Neural cell (in vitro differentiated cells): ENCODE measurements at regions not wholly inside any gene's neighbourhood (a gene's known extent, or its start where the extent isn't known, plus 50 kb on each side); places are given as distances from the start of the nearest gene placed in this dataset.
"Not testable (repeated sequence)": the region's sequence is repeated elsewhere in the genome, so short reads cannot be mapped to it uniquely, and the experiment has no call there.

Source experiments
- CTCF ChIP-seq: fragments of 450-650 bp; IDR thresholded peaks from 2 replicates; pipeline ENCODE4 v1.5.1; 2014; ENCODE audit warnings: antibody characterized with exemption, mild to moderate bottlenecking, moderate library complexity; ENCODE audit not compliant: poor library complexity, severe bottlenecking
- EP300 ChIP-seq: fragments of 450-650 bp; conservative IDR thresholded peaks from 2 replicates; pipeline ENCODE4 v1.6.1; 2014; ENCODE audit warnings: antibody characterized with exemption, mild to moderate bottlenecking, moderate library complexity; ENCODE audit not compliant: poor library complexity, severe bottlenecking
- EZH2 ChIP-seq: fragments of 200-600, 300-800 bp; shearing (Covaris generic), sonication (generic); IDR thresholded peaks from 2 replicates; pipeline ENCODE4 v1.6.1; 2014; ENCODE audit warnings: antibody characterized with exemption, low read length, borderline replicate concordance, mild to moderate bottlenecking; ENCODE audit not compliant: insufficient read depth, poor library complexity, severe bottlenecking
- POLR2AphosphoS5 ChIP-seq: IDR thresholded peaks from 2 replicates; pipeline ENCODE4 v1.6.1; 2012
- RAD21 ChIP-seq: fragments of 450-650 bp; conservative IDR thresholded peaks from 2 replicates; pipeline ENCODE4 v1.6.1; 2014; ENCODE audit warnings: antibody characterized with exemption, mild to moderate bottlenecking, moderate library complexity
- SMC3 ChIP-seq: fragments of 450-650 bp; conservative IDR thresholded peaks from 2 replicates; pipeline ENCODE4 v1.6.1; 2014; ENCODE audit warnings: antibody characterized with exemption, mild to moderate bottlenecking, moderate library complexity; ENCODE audit not compliant: poor library complexity
- TAF1 ChIP-seq: IDR thresholded peaks from 2 replicates; pipeline ENCODE4 v1.6.1; 2012; ENCODE audit warnings: low read depth
- TF ChIP-seq, protein P1 (sequence below): IDR thresholded peaks from 2 replicates; pipeline ENCODE4 v1.6.1; 2012; ENCODE audit warnings: borderline replicate concordance

GRCh38 chr5:29190398-29190797 is 2003.1 kb upstream of the CDH6 start:
- TF ChIP-seq CTCF, EZH2, TAF1, EP300, RAD21, SMC3, POLR2AphosphoS5: not testable (repeated sequence)
- TF ChIP-seq, protein P1, sequence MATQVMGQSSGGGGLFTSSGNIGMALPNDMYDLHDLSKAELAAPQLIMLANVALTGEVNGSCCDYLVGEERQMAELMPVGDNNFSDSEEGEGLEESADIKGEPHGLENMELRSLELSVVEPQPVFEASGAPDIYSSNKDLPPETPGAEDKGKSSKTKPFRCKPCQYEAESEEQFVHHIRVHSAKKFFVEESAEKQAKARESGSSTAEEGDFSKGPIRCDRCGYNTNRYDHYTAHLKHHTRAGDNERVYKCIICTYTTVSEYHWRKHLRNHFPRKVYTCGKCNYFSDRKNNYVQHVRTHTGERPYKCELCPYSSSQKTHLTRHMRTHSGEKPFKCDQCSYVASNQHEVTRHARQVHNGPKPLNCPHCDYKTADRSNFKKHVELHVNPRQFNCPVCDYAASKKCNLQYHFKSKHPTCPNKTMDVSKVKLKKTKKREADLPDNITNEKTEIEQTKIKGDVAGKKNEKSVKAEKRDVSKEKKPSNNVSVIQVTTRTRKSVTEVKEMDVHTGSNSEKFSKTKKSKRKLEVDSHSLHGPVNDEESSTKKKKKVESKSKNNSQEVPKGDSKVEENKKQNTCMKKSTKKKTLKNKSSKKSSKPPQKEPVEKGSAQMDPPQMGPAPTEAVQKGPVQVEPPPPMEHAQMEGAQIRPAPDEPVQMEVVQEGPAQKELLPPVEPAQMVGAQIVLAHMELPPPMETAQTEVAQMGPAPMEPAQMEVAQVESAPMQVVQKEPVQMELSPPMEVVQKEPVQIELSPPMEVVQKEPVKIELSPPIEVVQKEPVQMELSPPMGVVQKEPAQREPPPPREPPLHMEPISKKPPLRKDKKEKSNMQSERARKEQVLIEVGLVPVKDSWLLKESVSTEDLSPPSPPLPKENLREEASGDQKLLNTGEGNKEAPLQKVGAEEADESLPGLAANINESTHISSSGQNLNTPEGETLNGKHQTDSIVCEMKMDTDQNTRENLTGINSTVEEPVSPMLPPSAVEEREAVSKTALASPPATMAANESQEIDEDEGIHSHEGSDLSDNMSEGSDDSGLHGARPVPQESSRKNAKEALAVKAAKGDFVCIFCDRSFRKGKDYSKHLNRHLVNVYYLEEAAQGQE = not testable (repeated sequence)
